ENCODE measurements at regions not wholly inside any gene's neighbourhood (a gene's known extent, or its start where the extent isn't known, plus 50 kb on each side); places are given as distances from the start of the nearest gene placed in this dataset.

DNA sequence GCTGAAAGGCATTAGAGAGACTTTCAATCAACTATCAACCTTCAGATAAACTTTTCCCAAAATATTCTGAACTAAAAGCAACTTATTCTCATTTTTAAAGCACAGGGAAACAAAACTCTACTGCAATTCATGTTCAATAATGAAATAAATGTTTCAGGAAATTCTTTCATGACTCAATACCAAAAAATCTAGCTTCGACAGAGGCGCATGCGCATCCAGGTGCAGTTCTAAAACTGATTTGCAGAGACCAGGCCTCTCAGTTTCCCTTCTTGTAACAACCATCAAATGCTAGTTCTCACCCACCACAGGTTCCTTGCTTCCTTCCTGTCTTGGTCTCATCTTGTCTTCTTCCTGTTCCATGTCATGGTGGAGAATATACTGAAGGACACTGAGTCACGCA, 55.3 kb upstream of the NRBF2 start:
- Histone ChIP-seq H3K36me3 (no peaks in the 10 kb centered on the region), H3K4me1 (no peaks in the 10 kb centered on the region), H3K27ac (replicated peaks) (no peak overlapping the region), H3K27me3 (ENCODE audit: low read depth) (peaks cover 25% of the 10 kb centered on the region), H3K4me3 (no peak overlapping the region), H3K9me3 (replicated peaks) (no peaks in the 10 kb centered on the region)
- no peak for TF ChIP-seq CTCF (IDR thresholded peaks at IDR 0.05; ENCODE audit: borderline replicate concordance)
- intact Hi-C loops (cut with micrococcal nuclease), result no loop called here
- DNase-seq, result no peak

- TF ChIP-seq CTCF (IDR thresholded peaks at IDR 0.05; ENCODE audit: borderline replicate concordance), result no peak
- Histone ChIP-seq H3K36me3 (no peaks in the 10 kb centered on the region), H3K27me3 (ENCODE audit: low read depth) (peaks cover 56% of the 10 kb centered on the region), H3K4me3 (no peak overlapping the region), H3K9me3 (replicated peaks) (no peaks in the 10 kb centered on the region), H3K4me1 (no peaks in the 10 kb centered on the region), H3K27ac (replicated peaks) (no peak overlapping the region)
- DNase-seq, result no peak
- intact Hi-C loops (cut with micrococcal nuclease), result no loop called here
These were observed 60.2 kb upstream of the NRBF2 start for GRCh38 chr10:63072951-63073350.

DNA sequence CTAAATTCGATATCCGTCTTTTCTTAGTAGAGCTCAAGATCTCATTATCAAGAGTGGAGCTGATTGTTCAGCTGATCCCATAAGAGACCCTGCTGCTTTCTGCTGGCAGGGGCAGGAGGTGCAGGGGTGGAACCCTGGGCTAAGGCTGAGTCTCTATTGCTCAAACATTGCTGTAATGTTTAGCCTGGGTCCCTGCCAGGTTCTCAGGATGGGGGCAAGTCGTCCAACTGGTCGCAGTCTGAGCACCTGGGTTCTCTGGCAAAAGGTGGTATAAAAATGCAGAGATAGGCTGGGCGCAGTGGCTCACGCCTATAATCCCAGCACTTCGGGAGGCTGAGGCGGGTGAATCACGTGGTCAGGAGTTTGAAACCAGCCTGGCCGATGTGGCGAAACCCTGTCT, 62.0 kb upstream of the NRBF2 start:
- intact Hi-C loops (cut with micrococcal nuclease), result no loop called here
- no peak for DNase-seq
- Histone ChIP-seq H3K27me3 (ENCODE audit: low read depth) (peaks cover 66% of the 10 kb centered on the region), H3K36me3 (no peaks in the 10 kb centered on the region), H3K4me3 (no peak overlapping the region), H3K4me1 (no peaks in the 10 kb centered on the region), H3K27ac (replicated peaks) (no peak overlapping the region), H3K9me3 (replicated peaks) (no peaks in the 10 kb centered on the region)
- TF ChIP-seq CTCF (IDR thresholded peaks at IDR 0.05; ENCODE audit: borderline replicate concordance), result no peak

GRCh38 chr10:63069318-63069717, 63.8 kb upstream of the NRBF2 start:
- no peak for DNase-seq
- H3K36me3 ChIP-seq, result no peaks in the 10 kb centered on the region
- peaks cover 70% of the 10 kb centered on the region for H3K27me3 ChIP-seq (ENCODE audit: low read depth)
- no peaks in the 10 kb centered on the region for H3K9me3 ChIP-seq (replicated peaks)
- TF ChIP-seq CTCF (IDR thresholded peaks at IDR 0.05; ENCODE audit: borderline replicate concordance), result no peak
- H3K4me1 ChIP-seq, result no peaks in the 10 kb centered on the region
- no peak overlapping the region for H3K4me3 ChIP-seq
- intact Hi-C loops (cut with micrococcal nuclease), result no loop called here
- no peak overlapping the region for H3K27ac ChIP-seq (replicated peaks)

GRCh38 chr10:63068246-63068645, 64.9 kb upstream of the NRBF2 start:
- H3K36me3 ChIP-seq, result no peaks in the 10 kb centered on the region
- no peak for DNase-seq
- intact Hi-C loops (cut with micrococcal nuclease), result no loop called here
- no peak overlapping the region for H3K4me3 ChIP-seq
- H3K27me3 ChIP-seq (ENCODE audit: low read depth), result peaks cover 78% of the 10 kb centered on the region
- no peaks in the 10 kb centered on the region for H3K4me1 ChIP-seq
- TF ChIP-seq CTCF (IDR thresholded peaks at IDR 0.05; ENCODE audit: borderline replicate concordance), result no peak
- H3K27ac ChIP-seq (replicated peaks), result no peak overlapping the region
- H3K9me3 ChIP-seq (replicated peaks), result no peaks in the 10 kb centered on the region

- Histone ChIP-seq H3K27ac (replicated peaks) (no peak overlapping the region), H3K36me3 (no peaks in the 10 kb centered on the region), H3K4me1 (no peaks in the 10 kb centered on the region), H3K4me3 (no peak overlapping the region), H3K9me3 (replicated peaks) (no peaks in the 10 kb centered on the region), H3K27me3 (ENCODE audit: low read depth) (peaks cover 84% of the 10 kb centered on the region)
- intact Hi-C loops (cut with micrococcal nuclease), result no loop called here
- no peak for TF ChIP-seq CTCF (IDR thresholded peaks at IDR 0.05; ENCODE audit: borderline replicate concordance)
- DNase-seq, result no peak
These were observed 66.5 kb upstream of the NRBF2 start for GRCh38 chr10:63066606-63067005.

All from left ventricle myocardium inferior (tissue), 1 donor.